Psoas muscle (tissue), 7 donors: ENCODE measurements at regions not wholly inside any gene's neighbourhood (a gene's known extent, or its start where the extent isn't known, plus 50 kb on each side); places are given as distances from the start of the nearest gene placed in this dataset.

Experiments
- ATAC-seq, 4 donors: fragments of 200-7000 bp; cut with Tn5 transposase; one replicate each; pipeline ENCODE4 v1.9.1; 2020; ENCODE audit warnings: moderate library complexity in 3 of 4, mild to moderate bottlenecking in 2 of 4
- DNase-seq, 2 donors: peaks; one replicate each; pipeline ENCODE4 v3.0.0-alpha.2; 2020
- H3K27ac ChIP-seq: fragments of 200-600 bp; one replicate; pipeline ENCODE4 v1.8.0; 2022
- H3K27me3 ChIP-seq, 3 donors: fragments of 200-600 bp in 1 of 3; one replicate each; pipeline versions ENCODE4 v1.6.1 to v1.8.0; 2013 to 2022; ENCODE audit warnings: low read length in 2 of 3, mild to moderate bottlenecking in 2 of 3, moderate library complexity in 1 of 3; ENCODE audit not compliant: insufficient read depth in 3 of 3
- H3K36me3 ChIP-seq, 2 donors: fragments of 200-600 bp in 1 of 2; one replicate each; pipeline versions ENCODE4 v1.6.1 to v1.8.0; 2013 to 2022; ENCODE audit warnings: low read depth in 1 of 2, mild to moderate bottlenecking in 1 of 2, moderate library complexity in 1 of 2; ENCODE audit not compliant: insufficient read depth in 1 of 2
- H3K4me1 ChIP-seq: fragments of 200-600 bp; one replicate; pipeline ENCODE4 v1.8.0; 2022
- H3K4me3 ChIP-seq: fragments of 200-600 bp; one replicate; pipeline ENCODE4 v1.8.0; 2022; ENCODE audit warnings: mild to moderate bottlenecking
- H3K9me3 ChIP-seq: fragments of 200-600 bp; one replicate; pipeline ENCODE4 v1.8.0; 2022
- WGBS, 3 donors: extraction: QIAGEN DNeasy Blood & Tissue Kit; methylation state at CpG; one replicate each; pipeline versions ENCODE4 v1.1.6 to v1.1.7; 2013; 5-methylcytosine and 5-hydroxymethylcytosine counted together
- intact Hi-C, 2 donors: fragments of 100-400 bp; cut with DNase I; formaldehyde crosslinking; loops; one replicate each; pipeline versions ENCODE4 v1.11.0 to v1.14.2; 2022
- TF ChIP-seq, protein P1 (sequence below): fragments of 200-600 bp; IDR thresholded peaks from one replicate; pipeline ENCODE4 v1.8.0; 2022; ENCODE audit warnings: antibody characterized with exemption
- donor health status: healthy with polysubstance abuse.
- donor health status: DM: no; HTN: no; CAD: no; lungs with moderate emphysema.
- donor health status: Bipolar disorder and iron deficiency.
- donor health status: healthy.
- donor health status: DM: yes; HTN: yes; CAD: no.
- donor health status: DM: no; HTN: no; CAD: no.
- donor health status: DM: yes; HTN: yes; CAD: no.

DNA sequence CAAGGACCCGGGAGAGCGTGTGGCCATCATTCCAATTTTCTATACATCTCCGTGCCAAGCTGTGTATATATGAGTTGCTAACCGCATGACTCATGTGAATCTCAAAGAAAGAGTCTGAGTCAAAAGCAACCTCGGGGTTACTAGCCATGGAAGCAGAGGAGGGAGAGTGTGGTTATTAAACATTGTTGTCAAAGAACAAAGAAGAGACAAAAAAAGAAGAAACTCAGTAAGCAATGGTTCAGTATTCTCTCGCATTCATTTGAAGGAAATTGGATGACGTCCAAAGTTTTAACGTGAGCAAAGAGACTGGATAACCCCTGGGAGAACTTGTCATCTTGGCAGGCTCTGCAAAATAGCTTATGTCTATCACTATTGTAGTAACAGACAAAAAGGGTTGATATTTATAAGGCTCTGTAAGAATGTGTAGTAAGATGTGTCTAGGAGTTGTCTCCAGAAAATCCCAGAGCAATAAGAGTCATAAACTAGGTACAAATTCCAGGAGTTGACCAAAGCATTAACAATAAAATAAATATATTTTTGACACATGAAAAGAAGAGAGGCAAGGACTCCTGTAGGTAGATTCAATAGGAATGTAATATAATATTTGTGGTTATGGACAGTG, 52.8 kb upstream of the GRM7 start:
- DNase-seq = no peak
- H3K9me3 ChIP-seq = no peaks in the 10 kb centered on the region
- no peaks in the 10 kb centered on the region for H3K4me1 ChIP-seq
- no peaks in the 10 kb centered on the region for H3K27me3 ChIP-seq
- TF ChIP-seq, protein P1, sequence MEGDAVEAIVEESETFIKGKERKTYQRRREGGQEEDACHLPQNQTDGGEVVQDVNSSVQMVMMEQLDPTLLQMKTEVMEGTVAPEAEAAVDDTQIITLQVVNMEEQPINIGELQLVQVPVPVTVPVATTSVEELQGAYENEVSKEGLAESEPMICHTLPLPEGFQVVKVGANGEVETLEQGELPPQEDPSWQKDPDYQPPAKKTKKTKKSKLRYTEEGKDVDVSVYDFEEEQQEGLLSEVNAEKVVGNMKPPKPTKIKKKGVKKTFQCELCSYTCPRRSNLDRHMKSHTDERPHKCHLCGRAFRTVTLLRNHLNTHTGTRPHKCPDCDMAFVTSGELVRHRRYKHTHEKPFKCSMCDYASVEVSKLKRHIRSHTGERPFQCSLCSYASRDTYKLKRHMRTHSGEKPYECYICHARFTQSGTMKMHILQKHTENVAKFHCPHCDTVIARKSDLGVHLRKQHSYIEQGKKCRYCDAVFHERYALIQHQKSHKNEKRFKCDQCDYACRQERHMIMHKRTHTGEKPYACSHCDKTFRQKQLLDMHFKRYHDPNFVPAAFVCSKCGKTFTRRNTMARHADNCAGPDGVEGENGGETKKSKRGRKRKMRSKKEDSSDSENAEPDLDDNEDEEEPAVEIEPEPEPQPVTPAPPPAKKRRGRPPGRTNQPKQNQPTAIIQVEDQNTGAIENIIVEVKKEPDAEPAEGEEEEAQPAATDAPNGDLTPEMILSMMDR = no peak
- ATAC-seq = no peak
- 53 to 59% (median 57%) methylated on average over 8 of the region's 8 CpGs for WGBS, 3 donors
- no peak overlapping the region for H3K4me3 ChIP-seq
- intact Hi-C loops = no loop called here
- H3K27ac ChIP-seq = no peak overlapping the region
- H3K36me3 ChIP-seq = no peaks in the 10 kb centered on the region

DNA sequence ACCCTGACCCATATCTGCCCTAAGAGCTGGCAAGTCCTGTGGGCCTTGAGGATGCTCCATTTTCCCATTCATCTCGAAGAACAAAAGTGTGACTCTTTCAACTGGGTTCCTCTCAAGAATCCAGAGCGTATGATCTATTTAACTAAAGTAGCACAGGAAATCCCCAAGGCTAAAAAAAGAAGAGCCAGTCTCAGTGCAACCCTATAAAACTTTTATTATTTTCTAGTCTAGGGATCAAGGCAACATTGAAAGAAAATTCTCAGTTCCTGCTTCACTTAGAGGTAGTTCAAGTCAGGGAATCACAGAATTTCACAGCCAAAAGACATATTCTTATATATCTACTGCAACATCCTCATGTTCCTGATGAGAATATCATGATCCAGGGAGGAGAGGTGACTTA, 51.6 kb upstream of the GRM7 start:
- H3K27ac ChIP-seq = no peak overlapping the region
- no peaks in the 10 kb centered on the region for H3K9me3 ChIP-seq
- H3K4me3 ChIP-seq = no peak overlapping the region
- H3K36me3 ChIP-seq = no peaks in the 10 kb centered on the region
- H3K4me1 ChIP-seq = no peaks in the 10 kb centered on the region
- WGBS, 3 donors = 54 to 59% (median 55%) methylated on average over 2 of the region's 2 CpGs
- ATAC-seq = no peak
- H3K27me3 ChIP-seq = no peaks in the 10 kb centered on the region
- intact Hi-C loops = no loop called here
- no peak for DNase-seq
- TF ChIP-seq, protein P1 = no peak
